ENCODE measurements at regions not wholly inside any gene's neighbourhood (a gene's known extent, or its start where the extent isn't known, plus 50 kb on each side); places are given as distances from the start of the nearest gene placed in this dataset.

GRCh38 chr4:23005691-23006090 lies 313.0 kb downstream of the GBA3 start:
- Histone ChIP-seq H3K27ac (no peak overlapping the region), H3K4me3 (no peak overlapping the region)
- no peak for DNase-seq (ENCODE audit: low spot score)
- TF ChIP-seq, protein P1, sequence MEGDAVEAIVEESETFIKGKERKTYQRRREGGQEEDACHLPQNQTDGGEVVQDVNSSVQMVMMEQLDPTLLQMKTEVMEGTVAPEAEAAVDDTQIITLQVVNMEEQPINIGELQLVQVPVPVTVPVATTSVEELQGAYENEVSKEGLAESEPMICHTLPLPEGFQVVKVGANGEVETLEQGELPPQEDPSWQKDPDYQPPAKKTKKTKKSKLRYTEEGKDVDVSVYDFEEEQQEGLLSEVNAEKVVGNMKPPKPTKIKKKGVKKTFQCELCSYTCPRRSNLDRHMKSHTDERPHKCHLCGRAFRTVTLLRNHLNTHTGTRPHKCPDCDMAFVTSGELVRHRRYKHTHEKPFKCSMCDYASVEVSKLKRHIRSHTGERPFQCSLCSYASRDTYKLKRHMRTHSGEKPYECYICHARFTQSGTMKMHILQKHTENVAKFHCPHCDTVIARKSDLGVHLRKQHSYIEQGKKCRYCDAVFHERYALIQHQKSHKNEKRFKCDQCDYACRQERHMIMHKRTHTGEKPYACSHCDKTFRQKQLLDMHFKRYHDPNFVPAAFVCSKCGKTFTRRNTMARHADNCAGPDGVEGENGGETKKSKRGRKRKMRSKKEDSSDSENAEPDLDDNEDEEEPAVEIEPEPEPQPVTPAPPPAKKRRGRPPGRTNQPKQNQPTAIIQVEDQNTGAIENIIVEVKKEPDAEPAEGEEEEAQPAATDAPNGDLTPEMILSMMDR (IDR thresholded peaks at IDR 0.05), result no peak

GRCh38 chr4:23001478-23001877 lies 308.7 kb downstream of the GBA3 start:
- no peak for DNase-seq (ENCODE audit: low spot score)
- TF ChIP-seq, protein P1 (IDR thresholded peaks at IDR 0.05), result no peak
- no peak overlapping the region for H3K27ac ChIP-seq
- H3K4me3 ChIP-seq, result no peak overlapping the region

- H3K27ac ChIP-seq, result no peak overlapping the region
- DNase-seq (ENCODE audit: low spot score), result no peak
- no peak overlapping the region for H3K4me3 ChIP-seq
- TF ChIP-seq, protein P1 (IDR thresholded peaks at IDR 0.05), result no peak
Observed at GRCh38 chr4:22999419-22999818, 306.7 kb downstream of the GBA3 start.

- Histone ChIP-seq H3K27ac (no peak overlapping the region), H3K4me3 (no peak overlapping the region)
- TF ChIP-seq, protein P1 (IDR thresholded peaks at IDR 0.05), result no peak
- DNase-seq (ENCODE audit: low spot score), result no peak
Observed at GRCh38 chr4:22997358-22998224, 304.9 kb downstream of the GBA3 start.

- TF ChIP-seq, protein P1 (IDR thresholded peaks at IDR 0.05), result no peak
- no peak overlapping the region for H3K4me3 ChIP-seq
- no peak overlapping the region for H3K27ac ChIP-seq
- no peak for DNase-seq (ENCODE audit: low spot score)
Observed at GRCh38 chr4:22991576-22991975, 298.8 kb downstream of the GBA3 start.

DNA sequence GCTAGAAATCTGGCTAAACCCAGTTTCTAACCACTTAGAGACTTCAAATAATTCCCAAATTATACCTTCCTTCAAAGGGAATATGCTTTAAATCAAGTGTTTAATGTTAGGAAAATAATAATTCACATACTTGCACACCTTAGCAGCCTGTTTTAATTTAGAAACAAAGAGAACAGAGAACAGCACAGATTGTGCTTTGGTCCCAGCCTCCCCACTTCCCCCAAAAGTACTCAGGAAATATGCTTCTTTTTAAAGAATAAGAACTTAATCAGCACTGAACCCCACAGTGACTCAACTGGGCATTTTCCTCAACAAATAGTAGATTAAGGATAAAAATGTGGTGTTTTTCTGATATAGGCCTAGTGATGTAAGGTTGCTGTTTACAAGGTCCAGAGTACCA lies 295.8 kb downstream of the GBA3 start:
- DNase-seq (ENCODE audit: low spot score), result no peak
- TF ChIP-seq, protein P1 (IDR thresholded peaks at IDR 0.05), result no peak
- Histone ChIP-seq H3K27ac (no peak overlapping the region), H3K4me3 (no peak overlapping the region)

- TF ChIP-seq, protein P1 (IDR thresholded peaks at IDR 0.05), result no peak
- Histone ChIP-seq H3K27ac (no peak overlapping the region), H3K4me3 (no peak overlapping the region)
- no peak for DNase-seq (ENCODE audit: low spot score)
Observed at GRCh38 chr4:22987870-22988269, 295.1 kb downstream of the GBA3 start.

Measured in coronary artery (tissue), 2 donors.